HCT116 (cell line): ENCODE measurements at regions not wholly inside any gene's neighbourhood (a gene's known extent, or its start where the extent isn't known, plus 50 kb on each side); places are given as distances from the start of the nearest gene placed in this dataset.

Experiments
- EZH2 ChIP-seq: fragments of 200-600 bp; sonication (generic); IDR thresholded peaks from 2 replicates; pipeline ENCODE4 v1.6.1; 2017; ENCODE audit warnings: antibody characterized with exemption, mixed run types
- POLR2A ChIP-seq: IDR thresholded peaks from 2 replicates; pipeline ENCODE4 v1.7.0; 2011; ENCODE audit warnings: borderline replicate concordance; ENCODE audit not compliant: insufficient read depth, insufficient read length; ENCODE audit errors: extremely low read depth
- POLR2AphosphoS5 ChIP-seq: IDR thresholded peaks from 2 replicates; pipeline ENCODE4 v1.6.1; 2011; ENCODE audit warnings: mild to moderate bottlenecking, low read depth, low read length, moderate library complexity
- RAD21 ChIP-seq: IDR thresholded peaks from 2 replicates; pipeline ENCODE4 v1.6.1; 2012; ENCODE audit warnings: low read depth, mild to moderate bottlenecking
- SIN3A ChIP-seq: IDR thresholded peaks from 2 replicates; pipeline ENCODE4 v1.6.1; 2012; ENCODE audit warnings: low read depth
- SP1 ChIP-seq: IDR thresholded peaks from 2 replicates; pipeline ENCODE4 v1.6.1; 2012; ENCODE audit warnings: low read depth
- ZFX ChIP-seq: fragments of 450-650 bp; IDR thresholded peaks from 2 replicates; pipeline ENCODE4 v1.6.1; 2017
- TF ChIP-seq, protein P1 (sequence below): IDR thresholded peaks from 2 replicates; pipeline ENCODE4 v1.6.1; 2012
- TF ChIP-seq, protein P2 (sequence below), 3 experiments: fragments of 200-600 bp in 1 of 3; sonication (generic) in 1 of 3; IDR thresholded peaks in 2 of 3; conservative IDR thresholded peaks in 1 of 3; 2 replicates each; pipeline ENCODE4 v1.5.1; 2012 to 2017; ENCODE audit warnings: low read depth in 2 of 3, low read length in 2 of 3, antibody characterized with exemption in 1 of 3, borderline replicate concordance in 1 of 3, control low read depth in 1 of 3, mild to moderate bottlenecking in 1 of 3, mixed read lengths in 1 of 3, mixed run types in 1 of 3, moderate library complexity in 1 of 3; ENCODE audit not compliant: insufficient read depth in 1 of 3

DNA sequence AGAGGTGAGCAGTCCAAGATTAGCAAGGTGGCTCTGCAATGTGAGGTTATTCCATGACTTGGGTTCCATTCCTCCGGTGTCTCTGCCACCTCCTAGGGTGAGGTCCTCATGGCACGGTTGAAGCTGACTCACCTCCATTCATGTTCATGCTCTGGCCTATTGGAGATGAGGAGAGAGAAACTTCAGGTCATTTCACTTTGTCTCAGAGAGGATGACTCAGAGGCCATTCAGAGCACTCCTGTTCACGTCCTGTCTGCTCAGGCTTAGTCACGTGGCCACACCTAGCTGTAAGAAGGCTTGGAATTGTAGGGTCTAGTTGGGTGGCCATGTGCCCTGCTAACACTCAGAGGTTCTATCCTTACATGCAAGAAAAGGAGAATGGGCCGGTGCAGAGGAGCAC is 67.5 kb upstream of the MBOAT2 start:
- TF ChIP-seq EZH2: no peak
- TF ChIP-seq POLR2A: no peak
- TF ChIP-seq, protein P1, sequence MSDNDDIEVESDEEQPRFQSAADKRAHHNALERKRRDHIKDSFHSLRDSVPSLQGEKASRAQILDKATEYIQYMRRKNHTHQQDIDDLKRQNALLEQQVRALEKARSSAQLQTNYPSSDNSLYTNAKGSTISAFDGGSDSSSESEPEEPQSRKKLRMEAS: peak; percentile 99
- TF ChIP-seq, protein P2, sequence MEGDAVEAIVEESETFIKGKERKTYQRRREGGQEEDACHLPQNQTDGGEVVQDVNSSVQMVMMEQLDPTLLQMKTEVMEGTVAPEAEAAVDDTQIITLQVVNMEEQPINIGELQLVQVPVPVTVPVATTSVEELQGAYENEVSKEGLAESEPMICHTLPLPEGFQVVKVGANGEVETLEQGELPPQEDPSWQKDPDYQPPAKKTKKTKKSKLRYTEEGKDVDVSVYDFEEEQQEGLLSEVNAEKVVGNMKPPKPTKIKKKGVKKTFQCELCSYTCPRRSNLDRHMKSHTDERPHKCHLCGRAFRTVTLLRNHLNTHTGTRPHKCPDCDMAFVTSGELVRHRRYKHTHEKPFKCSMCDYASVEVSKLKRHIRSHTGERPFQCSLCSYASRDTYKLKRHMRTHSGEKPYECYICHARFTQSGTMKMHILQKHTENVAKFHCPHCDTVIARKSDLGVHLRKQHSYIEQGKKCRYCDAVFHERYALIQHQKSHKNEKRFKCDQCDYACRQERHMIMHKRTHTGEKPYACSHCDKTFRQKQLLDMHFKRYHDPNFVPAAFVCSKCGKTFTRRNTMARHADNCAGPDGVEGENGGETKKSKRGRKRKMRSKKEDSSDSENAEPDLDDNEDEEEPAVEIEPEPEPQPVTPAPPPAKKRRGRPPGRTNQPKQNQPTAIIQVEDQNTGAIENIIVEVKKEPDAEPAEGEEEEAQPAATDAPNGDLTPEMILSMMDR (IDR thresholded peaks at IDR 0.05 in 2 of 3, conservative IDR thresholded peaks at IDR 0.05 in 1 of 3; ENCODE audit: borderline replicate concordance in 1 of 3, insufficient read depth in 1 of 3, low read depth in 2 of 3, low read length in 2 of 3): no peak
- no peak for TF ChIP-seq SIN3A
- peak; percentile 53; the same call in 1 of the 2 replicates for TF ChIP-seq POLR2AphosphoS5
- no peak for TF ChIP-seq ZFX
- TF ChIP-seq RAD21: 0 out of 2 replicates have a peak, but pooled peaks have one; percentile 20
- TF ChIP-seq SP1: peak; percentile 97
